OCI-LY7 (cell line): ENCODE measurements at regions not wholly inside any gene's neighbourhood (a gene's known extent, or its start where the extent isn't known, plus 50 kb on each side); places are given as distances from the start of the nearest gene placed in this dataset.

Experiments
- BruUV-seq: library from RNA; stranded (reverse); fragments of 400-500 nt; replicated peaks from 2 replicates; lab custom pipeline; 2021; lab: Mats Ljungman, UMichigan
- CTCF ChIA-PET: fragments of 300-600 bp; sonication (Branson Sonifier 250); formaldehyde crosslinking; loops from one replicate; lab custom pipeline; 2022; ENCODE audit warnings: antibody characterized with exemption; ENCODE audit not compliant: unreplicated experiment; lab: Charles Lee
- POLR2A ChIA-PET: fragments of 300-600 bp; sonication (Branson Sonifier 250); formaldehyde crosslinking; loops from one replicate; lab custom pipeline; 2022; ENCODE audit warnings: antibody characterized with exemption; lab: Charles Lee
- DNase-seq: peaks from one replicate; pipeline ENCODE4 v3.0.0-alpha.2; 2015; ENCODE audit warnings: low spot score
- H2AFZ ChIP-seq: fragments of 200-600 bp; sonication (generic), shearing (Covaris generic); 2 replicates; pipeline ENCODE4 v1.6.1; 2014; ENCODE audit warnings: mild to moderate bottlenecking, antibody characterized with exemption, low read length, moderate library complexity
- H3K27ac ChIP-seq: fragments of 200-600 bp; sonication (generic); 2 replicates; pipeline ENCODE4 v1.5.1; 2014; ENCODE audit warnings: mixed run types, low read depth, mild to moderate bottlenecking, moderate library complexity, low read length, inconsistent platforms; ENCODE audit not compliant: poor library complexity, severe bottlenecking
- H3K36me3 ChIP-seq: fragments of 200-600 bp; sonication (generic); 2 replicates; pipeline ENCODE4 v1.6.1; 2014; ENCODE audit warnings: mild to moderate bottlenecking, antibody characterized with exemption, low read length, moderate library complexity, mixed read lengths; ENCODE audit not compliant: insufficient read depth
- H3K4me1 ChIP-seq: fragments of 200-600 bp; sonication (generic); 2 replicates; pipeline ENCODE4 v1.5.1; 2014; ENCODE audit warnings: mild to moderate bottlenecking, low read length; ENCODE audit not compliant: insufficient read depth, poor library complexity, severe bottlenecking
- H3K4me2 ChIP-seq: fragments of 200-600 bp; sonication (generic); 2 replicates; pipeline ENCODE4 v1.6.1; 2014; ENCODE audit warnings: mild to moderate bottlenecking, low read length
- H3K4me3 ChIP-seq: fragments of 200-600 bp; sonication (generic); 2 replicates; pipeline ENCODE4 v1.5.1; 2014; ENCODE audit warnings: mild to moderate bottlenecking, low read depth, low read length; ENCODE audit not compliant: poor library complexity, severe bottlenecking
- H3K79me2 ChIP-seq: fragments of 200-600 bp; sonication (generic); 2 replicates; pipeline ENCODE4 v1.6.1; 2016; ENCODE audit warnings: low read depth, mild to moderate bottlenecking, low read length, moderate library complexity, mixed read lengths; ENCODE audit not compliant: insufficient read depth
- H3K9me2 ChIP-seq: fragments of 200-600 bp; sonication (generic); 2 replicates; pipeline ENCODE4 v1.6.1; 2016; ENCODE audit warnings: mild to moderate bottlenecking, low read length, mixed read lengths; ENCODE audit not compliant: insufficient read depth
- H3K9me3 ChIP-seq: fragments of 200-600 bp; sonication (generic); 2 replicates; pipeline ENCODE4 v1.6.1; 2014; ENCODE audit warnings: mild to moderate bottlenecking, mixed run types, low read length, mixed read lengths
- H4K20me1 ChIP-seq: fragments of 200-600 bp; sonication (generic); 2 replicates; pipeline ENCODE4 v1.6.1; 2014; ENCODE audit warnings: mild to moderate bottlenecking, antibody characterized with exemption, low read length, moderate library complexity, mixed read lengths; ENCODE audit not compliant: insufficient read depth
- CTCF ChIP-seq: fragments of 200-600 bp; sonication (generic); conservative IDR thresholded peaks from 2 replicates; pipeline ENCODE4 v1.5.1; 2014; ENCODE audit warnings: mild to moderate bottlenecking, antibody characterized with exemption, low read length, moderate library complexity, mixed read lengths
- EZH2phosphoT487 ChIP-seq: fragments of 200-600 bp; sonication (generic); IDR thresholded peaks from 2 replicates; pipeline ENCODE4 v1.6.1; 2018; ENCODE audit warnings: low read depth, borderline replicate concordance, mild to moderate bottlenecking, mixed run types, antibody characterized with exemption, low read length, moderate library complexity, mixed read lengths
- intact Hi-C: fragments of 100-400 bp; cut with micrococcal nuclease; formaldehyde crosslinking; loops from one replicate; pipeline ENCODE4 v1.10.0; 2022; ENCODE audit not compliant: unreplicated experiment

DNA sequence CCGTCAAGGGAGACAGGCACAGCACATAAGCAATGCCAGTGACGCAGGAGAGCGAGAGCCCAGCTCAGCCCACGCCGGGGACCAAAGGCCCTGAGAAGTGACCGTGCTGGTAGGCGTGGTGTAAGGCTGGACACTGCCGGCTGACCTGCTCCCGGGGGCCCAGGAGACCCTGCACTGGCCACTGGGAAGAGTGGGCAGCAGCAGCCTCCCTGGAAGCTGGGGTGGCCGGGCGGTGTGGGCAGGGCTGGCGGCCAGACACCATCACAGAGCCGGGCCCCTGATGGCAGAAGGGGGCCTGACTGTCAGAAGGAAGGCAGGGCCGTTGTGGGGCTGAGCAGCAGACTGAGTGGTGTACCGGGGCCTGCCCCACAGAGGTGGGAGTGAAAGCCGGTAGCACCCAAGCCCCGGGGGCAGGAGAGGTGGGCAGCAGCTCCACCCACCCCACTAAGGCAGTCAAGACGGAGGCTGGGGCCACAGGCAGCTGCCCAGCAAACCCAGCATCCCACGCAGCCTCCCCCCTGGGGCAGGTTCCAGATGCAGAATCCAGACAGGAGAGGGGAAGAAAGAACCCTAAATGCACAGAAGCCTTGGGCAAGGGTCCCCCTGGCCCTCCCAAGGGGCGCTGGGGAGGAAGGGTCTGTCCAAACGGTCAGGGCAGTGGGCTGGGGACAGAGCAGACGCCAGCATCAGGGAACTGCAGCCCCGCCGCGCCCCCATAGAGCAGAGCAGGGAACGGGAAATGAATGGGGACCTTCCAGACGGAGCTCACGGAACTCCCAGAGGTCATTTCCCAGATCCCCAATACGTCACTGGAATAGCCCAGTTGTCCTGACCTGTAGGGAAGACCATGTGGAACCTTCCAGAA is 205.2 kb downstream of the BRD1 start:
- H3K4me2 ChIP-seq, result no peak overlapping the region
- intact Hi-C loops, result no loop called here
- no peaks in the 10 kb centered on the region for H3K36me3 ChIP-seq
- H3K27ac ChIP-seq, result no peak overlapping the region
- CTCF ChIA-PET, result no interaction called here
- H3K9me3 ChIP-seq, result no peaks in the 10 kb centered on the region
- no peak for TF ChIP-seq EZH2phosphoT487
- no peak for TF ChIP-seq CTCF
- no peaks in the 10 kb centered on the region for H3K4me1 ChIP-seq
- no peaks in the 10 kb centered on the region for H3K9me2 ChIP-seq
- H4K20me1 ChIP-seq, result no peaks in the 10 kb centered on the region; the same call in 1 of the 2 replicates
- no peak overlapping the region for H2AFZ ChIP-seq
- POLR2A ChIA-PET, result no interaction called here
- no peak overlapping the region for H3K4me3 ChIP-seq
- DNase-seq, result no peak
- no peaks in the 10 kb centered on the region for H3K79me2 ChIP-seq
- BruUV-seq, result no TSS peak

- H4K20me1 ChIP-seq, result no peaks in the 10 kb centered on the region; the same call in 1 of the 2 replicates
- TF ChIP-seq EZH2phosphoT487, result no peak
- no peak for TF ChIP-seq CTCF
- H3K4me1 ChIP-seq, result no peaks in the 10 kb centered on the region
- H3K27ac ChIP-seq, result no peak overlapping the region
- no peaks in the 10 kb centered on the region for H3K36me3 ChIP-seq
- intact Hi-C loops, result no loop called here
- H3K9me3 ChIP-seq, result no peaks in the 10 kb centered on the region
- no peak overlapping the region for H3K4me3 ChIP-seq
- ChIA-PET POLR2A (no interaction called here), CTCF (no interaction called here)
- no TSS peak for BruUV-seq
- H3K79me2 ChIP-seq, result no peaks in the 10 kb centered on the region
- H2AFZ ChIP-seq, result no peak overlapping the region
- H3K9me2 ChIP-seq, result no peaks in the 10 kb centered on the region
- no peak overlapping the region for H3K4me2 ChIP-seq
- DNase-seq, result no peak
These were observed 206.0 kb downstream of the BRD1 start for GRCh38 chr22:49621601-49622210.

DNA sequence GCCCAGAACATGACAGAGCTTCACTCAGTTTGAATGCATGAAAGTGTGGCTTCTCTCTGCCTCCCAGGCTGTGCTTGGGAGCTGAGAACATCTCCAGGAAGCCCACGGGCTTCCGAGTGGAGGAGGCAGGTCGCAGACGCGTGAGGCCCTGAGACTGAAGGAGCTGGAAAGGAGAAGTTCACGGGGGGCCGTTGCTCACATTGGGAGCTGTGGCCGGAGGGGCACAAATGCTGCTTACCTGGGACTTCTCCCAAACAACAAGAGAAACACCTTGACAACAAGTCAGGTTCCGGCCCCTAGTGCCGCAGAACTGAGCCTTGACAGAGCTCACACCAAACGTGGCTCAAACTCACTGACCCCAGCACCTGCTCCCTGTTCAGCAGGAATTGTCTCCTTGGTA is 207.0 kb downstream of the BRD1 start:
- intact Hi-C loops, result no loop called here
- Histone ChIP-seq H3K79me2 (no peaks in the 10 kb centered on the region), H3K27ac (no peak overlapping the region), H3K9me3 (no peaks in the 10 kb centered on the region), H3K4me3 (no peak overlapping the region), H3K36me3 (no peaks in the 10 kb centered on the region), H3K4me1 (no peaks in the 10 kb centered on the region), H3K9me2 (no peaks in the 10 kb centered on the region), H4K20me1 (no peaks in the 10 kb centered on the region; the same call in 1 of the 2 replicates), H3K4me2 (no peak overlapping the region), H2AFZ (no peak overlapping the region)
- ChIA-PET POLR2A (no interaction called here), CTCF (interaction anchor here (0.6 kb wide), 1 partner anchor 35 kb away, joined by 3 read pairs; no protein-coding TSS in a partner anchor)
- TF ChIP-seq CTCF, result no peak
- TF ChIP-seq EZH2phosphoT487, result no peak
- no peak for DNase-seq
- no TSS peak for BruUV-seq
